Fibroblast of the conjunctiva (primary cell): ENCODE measurements at regions not wholly inside any gene's neighbourhood (a gene's known extent, or its start where the extent isn't known, plus 50 kb on each side); places are given as distances from the start of the nearest gene placed in this dataset.
"Not testable (repeated sequence)": the region's sequence is repeated elsewhere in the genome, so short reads cannot be mapped to it uniquely, and the experiment has no call there.

Experiments used
- DNase-seq: peaks from one replicate; pipeline ENCODE4 v3.0.0-alpha.2; 2010; ENCODE audit warnings: low read depth

DNA sequence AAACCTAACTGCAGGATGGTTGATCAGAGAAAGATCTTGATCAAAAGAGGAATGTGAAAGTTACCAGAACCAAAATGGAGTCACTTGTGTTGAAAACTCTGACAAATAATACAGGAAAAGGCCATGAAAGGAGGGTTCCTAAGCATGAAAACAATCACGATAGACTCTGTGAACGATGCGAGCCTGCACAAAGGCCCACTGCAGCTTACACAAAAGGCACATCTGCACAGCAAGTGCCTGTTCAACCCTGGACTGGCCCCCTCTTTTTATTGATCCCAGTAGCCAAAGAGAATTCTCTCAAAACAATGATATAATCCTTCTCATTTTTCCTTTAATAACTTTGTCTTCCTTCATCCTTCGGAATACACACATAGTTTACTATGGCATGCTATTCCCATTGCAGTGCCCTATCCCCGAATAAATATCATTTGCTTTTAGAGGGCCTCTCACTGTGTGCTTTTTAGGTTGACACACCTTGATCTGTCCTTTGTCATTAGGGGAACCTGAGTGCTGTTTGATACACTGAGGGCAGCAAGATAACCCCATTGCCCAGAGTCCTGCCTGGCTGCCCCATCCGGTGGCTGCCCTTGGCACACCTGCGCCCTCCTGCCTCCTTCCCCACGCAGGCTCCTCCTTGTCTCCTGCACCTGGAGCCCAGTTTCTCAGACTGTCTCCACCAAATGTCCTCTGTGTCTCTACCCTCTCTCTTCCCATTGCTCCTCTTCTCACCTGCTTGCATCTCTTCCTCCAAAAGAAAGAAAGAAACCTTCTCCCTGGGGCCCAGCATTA is 98.3 kb upstream of the FRMD1 start:
- DNase-seq = no peak

DNA sequence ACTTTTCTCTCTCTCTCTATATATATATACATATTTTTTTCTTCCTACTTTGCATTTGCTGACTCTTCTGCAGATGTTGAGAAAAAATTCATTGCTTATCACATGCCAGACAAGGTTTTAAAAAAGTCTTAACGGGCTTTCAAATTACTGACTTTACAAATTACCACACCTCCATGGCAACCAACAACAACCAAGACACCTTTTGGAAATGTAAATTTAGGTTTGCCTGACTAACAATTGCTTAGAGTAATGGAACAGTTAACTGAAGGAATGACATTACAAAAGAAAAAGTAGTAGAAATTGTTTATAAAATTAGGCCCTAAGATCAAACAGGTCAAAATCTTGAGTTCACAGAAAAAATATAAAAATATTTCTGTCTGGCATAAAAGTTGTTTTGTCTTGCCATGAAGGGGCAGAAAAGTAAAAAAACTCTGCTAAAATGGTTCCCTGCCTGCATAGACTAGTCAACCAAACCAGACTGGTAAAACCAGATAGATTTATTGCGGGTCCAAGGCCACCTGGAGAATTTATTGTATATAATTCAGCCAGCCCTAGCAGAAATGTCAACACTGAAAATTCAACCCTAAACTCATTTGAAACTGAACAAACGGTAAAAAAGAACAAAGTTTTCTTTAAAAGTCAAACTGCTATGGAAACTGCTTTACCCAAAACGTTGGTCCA is 92.8 kb upstream of the FRMD1 start:
- no peak for DNase-seq

DNA sequence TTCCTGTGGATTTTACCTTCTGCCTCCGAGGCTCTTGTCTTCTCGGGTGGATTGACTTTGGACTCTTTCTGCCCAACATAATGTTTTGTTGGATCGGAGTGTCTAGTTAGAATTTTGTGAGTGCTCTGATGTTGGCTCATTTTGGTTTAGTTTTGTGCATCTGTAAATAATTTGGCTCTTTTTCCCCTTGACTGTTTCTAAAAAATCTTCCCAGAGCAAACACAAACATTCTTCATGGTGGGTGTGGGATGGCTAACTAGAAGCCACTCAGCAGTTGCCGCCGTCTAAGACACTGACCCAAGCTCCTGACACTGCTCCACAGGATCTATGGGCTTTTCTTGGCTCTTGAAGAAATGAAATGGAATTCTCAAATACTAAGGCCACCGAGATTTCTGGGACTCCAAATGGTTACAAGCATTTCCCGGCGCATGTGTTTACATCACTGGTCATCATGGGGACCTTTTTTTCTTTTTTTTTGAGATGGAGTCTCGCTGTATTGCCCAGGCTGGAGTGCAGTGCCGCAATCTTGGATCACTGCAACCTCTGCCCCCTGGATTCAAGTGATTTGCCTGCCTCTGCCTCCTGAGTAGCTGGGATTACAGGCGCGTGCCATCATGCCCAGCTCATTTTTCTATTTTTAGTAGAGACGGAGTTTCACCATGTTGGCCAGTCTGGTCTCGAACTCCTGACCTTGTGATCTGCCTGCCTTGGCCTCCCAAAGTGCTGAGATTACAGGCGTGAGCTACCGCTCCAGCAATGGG is 92.0 kb upstream of the FRMD1 start:
- DNase-seq = no peak

DNA sequence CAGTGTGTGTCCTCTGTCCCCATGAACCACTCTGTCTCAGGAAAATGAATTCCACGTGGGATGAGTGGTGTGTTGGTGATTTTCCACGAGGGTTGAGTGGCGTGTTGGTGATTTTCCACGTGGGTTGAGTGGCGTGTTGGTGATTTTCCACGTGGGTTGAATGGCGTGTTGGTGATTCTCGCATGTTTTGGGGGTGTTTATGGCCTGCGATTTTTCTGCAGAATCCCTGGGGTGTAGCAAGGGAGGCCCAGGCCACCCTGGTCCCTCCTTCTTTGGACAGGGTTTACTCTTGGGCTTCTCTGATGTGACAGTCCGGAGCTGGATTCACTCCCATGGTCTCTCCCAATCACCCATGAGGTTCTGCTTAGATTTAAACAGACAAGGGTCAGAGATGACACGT is 90.6 kb upstream of the FRMD1 start:
- DNase-seq = no peak

DNA sequence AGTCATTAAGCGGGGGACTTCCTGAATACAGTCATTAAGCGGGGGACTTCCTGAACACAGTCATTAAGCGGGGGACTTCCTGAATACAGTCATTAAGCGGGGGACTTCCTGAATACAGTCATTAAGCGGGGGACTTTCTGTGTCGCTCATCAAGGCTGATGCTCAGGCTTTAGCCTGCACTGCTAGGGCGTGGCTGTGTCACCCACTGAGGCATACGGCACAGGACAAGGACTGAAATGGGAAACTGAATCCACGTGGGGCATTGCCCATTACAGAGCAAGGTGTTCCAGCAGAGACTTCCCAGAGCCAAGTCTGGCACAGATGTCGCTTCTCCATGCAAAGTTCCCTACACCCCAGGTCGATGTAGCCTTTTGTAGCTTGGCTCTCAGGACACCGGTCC is 89.9 kb upstream of the FRMD1 start:
- DNase-seq = not testable (repeated sequence)

DNA sequence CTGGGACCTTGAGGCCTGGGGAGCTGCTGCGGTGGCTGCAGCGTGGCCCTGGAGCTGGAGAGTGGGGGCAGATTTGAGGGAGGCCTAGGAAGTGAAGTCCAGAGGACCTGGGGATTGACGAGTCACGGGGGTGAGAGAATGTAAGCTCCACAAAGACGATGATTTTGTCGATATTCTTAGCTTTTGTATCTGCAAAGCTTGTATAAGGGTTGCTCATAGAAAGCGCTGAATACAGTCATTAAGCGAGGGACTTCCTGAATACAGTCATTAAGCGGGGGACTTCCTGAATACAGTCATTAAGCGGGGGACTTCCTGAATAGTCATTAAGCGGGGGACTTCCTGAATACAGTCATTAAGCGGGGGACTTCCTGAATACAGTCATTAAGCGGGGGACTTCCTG is 89.3 kb upstream of the FRMD1 start:
- not testable (repeated sequence) for DNase-seq

DNA sequence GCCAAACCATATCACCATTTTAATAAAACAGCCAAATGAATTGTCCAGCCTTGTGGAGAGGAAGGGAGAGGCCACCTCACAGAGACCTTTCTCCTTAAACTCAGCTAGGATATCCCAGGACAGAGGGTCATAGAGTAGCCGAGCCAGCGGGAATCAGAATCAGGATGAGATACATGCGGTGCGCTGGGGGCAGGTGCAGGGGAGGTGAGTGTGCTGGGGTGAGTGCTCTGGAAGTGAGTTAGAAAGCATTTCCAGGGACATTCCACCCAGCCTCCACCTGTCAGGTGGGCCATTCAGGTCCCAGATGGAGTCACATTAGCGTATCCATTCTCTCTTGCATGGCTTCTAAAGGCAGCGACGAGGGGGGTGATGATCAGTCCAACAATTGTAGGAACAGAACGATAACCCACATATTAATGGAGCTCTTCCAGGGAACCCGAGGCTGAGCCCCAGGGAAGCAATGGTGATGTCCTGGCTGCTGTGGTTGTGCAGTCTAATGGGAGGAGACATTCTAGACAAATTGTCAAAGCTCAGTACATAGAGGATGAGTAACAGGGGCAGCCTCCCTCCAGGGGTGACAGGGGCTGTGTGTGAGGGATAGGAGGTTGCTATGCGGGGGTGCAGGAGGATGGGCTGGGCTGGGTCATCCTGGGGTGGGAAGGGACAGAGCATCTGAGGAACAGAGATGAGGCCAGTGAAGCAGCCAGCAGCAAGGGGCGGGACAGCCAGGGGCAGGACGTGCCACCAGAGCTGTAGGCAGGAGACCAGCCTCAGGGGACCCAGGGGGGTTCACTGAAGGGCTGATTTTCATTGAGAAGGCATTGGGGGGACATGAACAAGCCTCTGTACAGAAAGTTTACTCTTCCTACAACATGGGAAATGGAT is 88.7 kb upstream of the FRMD1 start:
- no peak for DNase-seq

DNA sequence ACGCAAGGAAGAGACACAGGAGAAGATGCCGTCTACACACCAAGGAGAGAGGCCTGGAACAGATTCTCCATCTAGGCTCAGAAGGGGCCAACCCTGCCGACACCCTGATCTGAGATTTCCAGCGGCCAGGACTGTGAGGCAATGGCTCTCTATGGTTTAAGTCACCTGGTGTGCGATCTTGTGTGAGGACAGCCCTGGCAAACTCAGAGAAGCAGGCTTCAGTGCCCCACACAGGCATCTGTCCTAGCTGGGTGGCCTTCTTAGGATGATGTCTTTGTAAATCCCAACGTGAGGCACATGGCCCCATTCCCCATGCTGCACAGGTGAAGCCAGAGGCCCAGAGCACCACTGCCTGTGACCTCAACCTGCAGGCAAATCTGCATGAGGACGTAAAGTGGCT is 87.6 kb upstream of the FRMD1 start:
- DNase-seq = no peak

DNA sequence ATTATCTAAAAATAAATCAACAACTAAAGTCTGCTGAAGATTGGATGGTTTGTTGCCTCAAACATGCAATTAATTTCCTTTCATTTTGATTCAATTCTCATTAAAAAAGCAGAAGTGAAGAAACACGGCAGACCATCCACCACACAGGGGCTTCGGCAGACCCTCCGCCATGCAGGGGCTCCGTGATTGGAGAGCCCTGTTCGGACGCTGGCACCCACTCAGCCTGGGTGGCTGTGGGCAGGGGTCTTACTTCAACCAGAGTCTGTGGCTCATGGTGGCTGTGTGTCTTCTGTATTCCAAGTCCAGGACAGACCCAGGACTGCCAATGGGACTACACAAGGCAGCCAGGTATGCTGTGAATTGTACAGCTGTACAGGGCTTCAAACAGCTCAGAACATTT is 86.9 kb upstream of the FRMD1 start:
- DNase-seq = no peak

DNA sequence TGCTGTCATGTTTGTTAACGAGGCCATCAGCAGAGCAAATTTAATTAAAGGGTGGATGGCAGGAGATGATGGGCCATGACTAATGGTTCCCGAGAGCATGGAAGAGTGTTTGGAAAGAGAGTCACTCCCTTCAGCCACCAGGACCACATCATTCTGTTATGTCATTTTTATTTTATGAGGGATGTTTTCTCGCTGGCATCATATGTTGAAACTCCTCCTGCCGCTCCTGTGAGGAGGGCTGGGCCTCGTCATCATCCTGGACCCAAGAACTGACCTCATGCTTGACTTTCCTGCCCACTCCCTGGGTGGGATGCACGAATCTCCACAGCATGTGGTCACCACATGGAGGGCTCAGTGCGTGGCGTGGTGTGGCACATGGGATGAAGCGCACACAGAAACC is 86.4 kb upstream of the FRMD1 start:
- no peak for DNase-seq

DNA sequence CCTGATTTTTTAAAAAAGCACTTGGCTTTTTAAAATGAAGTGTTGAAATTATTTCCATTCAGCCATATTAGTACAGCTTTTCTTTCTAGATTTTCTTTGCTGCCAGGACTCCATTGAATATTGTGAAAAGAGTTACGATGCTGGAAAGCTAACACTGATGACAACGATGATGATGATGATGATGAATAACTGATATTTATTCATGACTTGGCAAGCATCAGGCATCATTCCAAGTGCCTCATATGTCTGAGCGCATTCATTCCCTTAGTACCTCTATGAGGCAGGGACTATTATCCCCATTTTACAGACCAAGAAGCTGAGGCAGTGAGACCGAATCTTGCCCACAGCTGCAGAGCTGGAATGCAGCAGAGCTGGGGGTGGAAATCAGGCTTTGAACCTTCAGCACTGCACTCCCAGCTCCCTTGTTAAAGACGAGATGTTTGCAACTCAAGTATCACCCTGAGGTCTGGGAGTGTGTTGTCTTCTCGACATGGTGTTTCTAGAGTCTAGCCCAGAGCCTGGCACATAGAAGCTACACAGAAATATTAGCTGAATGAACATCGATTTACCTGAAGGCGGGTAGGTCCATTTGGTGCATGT is 85.5 kb upstream of the FRMD1 start:
- DNase-seq = no peak

DNA sequence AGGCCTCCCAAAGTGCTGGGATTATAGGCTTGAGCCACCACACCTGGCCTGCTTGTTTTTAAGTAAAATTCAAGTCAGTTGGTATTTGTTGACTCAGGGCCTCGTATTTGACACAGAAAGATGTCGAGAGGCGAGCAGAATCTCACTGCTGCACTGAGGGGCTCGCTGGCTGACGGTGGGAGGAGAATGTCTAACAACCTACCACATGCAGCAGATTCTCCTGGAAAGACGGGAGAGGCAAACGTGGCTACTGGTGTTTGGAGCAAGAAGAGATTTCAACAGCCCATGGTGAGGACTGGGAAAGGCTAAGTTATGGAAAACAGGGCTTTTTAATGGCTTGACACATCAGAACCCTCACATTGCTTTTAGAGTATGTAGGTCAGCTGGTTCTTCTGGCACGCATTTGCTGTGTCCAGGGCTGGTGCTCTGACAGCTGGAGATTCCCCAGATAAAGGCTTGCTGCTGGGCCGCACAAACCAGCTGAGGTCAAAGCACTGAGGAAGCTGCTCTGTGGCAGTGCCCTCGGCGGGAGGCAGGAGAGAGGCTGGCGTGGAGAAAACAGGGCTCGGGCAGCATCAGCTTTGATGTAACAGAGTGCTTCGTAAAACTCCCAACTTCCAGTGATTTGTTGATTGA is 84.2 kb upstream of the FRMD1 start:
- DNase-seq = no peak

DNA sequence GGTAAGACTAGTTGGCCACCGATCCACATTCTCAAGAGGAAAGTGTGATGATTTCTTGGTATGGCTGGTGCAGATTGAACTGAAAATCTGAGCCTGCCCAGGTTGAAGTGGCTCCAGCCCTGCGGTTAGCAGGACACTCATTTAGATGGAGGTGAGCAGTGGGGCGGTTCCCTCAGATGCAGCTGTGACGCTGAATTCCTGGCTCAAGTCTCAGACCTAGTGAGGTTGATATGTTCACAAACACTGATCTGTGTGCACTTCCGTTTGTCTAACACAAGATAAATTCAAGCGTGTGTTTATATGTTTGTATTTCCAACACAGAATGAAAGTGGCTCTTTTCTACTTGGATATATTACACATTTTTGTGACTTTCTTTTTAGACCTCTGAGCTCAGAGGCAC is 83.4 kb upstream of the FRMD1 start:
- no peak for DNase-seq

DNA sequence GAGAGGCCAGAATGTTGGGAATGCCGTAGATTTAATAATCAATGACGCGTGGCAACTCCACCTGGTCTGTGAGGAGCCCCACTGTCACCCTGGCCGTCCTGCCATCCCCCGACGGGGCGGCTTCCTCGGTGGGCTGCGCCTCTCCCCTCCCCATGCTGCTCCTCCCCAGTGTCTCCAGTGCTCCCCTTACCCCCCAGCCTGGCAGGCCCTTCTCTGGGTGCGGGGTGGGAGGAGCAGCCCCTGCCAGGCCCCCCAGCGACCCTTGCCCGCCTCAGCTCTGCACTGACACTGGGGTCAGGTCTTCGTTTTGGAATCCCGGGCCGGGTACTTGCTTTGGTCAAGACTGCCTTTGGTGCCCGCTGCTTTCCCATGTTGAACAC is 82.3 kb upstream of the FRMD1 start:
- no peak for DNase-seq

DNA sequence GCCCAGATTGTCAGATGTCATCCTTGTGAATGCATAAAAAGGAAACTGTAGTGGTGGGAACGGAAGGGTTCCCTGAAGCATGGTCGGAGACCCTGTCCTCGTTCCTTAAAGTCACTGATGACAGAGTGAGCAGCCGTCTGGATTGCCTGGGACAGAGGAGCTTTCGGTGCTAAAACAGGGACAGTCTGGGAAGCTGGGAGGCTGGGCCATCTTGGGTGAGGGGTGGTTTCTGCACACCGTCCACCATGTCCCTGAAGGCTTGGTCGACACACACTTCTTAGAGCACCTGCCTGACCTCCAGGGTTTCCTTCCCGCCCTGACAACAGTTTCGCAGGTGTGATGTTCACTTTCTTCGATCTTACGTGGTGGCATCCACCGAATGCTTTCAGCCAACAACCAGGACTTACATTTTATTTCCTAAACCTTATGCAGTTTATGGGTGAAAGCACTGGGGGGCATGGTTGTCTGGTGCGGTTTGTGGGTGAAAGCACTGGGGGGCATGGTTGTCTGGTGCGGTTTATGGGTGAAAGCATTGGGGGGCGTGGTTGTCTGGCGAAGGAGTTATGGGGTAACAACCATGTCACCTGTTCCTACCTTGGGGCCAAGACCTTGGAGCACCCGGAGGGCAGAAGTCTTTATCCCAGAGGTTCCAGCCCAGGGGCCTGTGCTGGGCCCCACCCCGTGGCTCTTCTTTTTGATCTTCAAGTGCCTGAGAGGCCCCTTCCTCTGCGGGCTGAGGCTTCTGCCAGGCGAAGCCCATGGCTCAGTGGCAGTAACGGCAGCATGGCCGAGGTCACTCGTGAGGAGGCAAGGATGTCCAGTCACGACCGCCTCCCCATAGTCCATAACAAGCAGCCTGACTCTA is 81.7 kb upstream of the FRMD1 start:
- no peak for DNase-seq

DNA sequence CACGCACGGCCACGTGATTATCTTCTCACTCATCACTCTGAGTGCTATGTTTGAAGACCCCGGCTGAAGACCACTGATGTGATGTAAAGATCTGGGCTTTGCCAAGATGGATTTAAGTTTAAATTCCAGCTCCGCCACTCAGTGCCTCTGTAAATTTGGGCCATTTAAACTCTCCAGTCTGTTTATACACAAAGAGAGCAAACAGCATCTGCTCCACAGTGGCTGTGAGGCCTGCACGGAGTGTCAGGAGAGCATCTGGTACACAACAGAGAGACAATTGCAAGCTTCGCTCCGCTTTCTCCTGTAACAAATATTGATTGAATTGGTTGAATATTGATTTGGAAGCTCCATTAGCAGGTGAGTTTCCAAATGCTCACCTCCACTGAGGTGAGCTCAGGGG is 80.5 kb upstream of the FRMD1 start:
- no peak for DNase-seq

DNA sequence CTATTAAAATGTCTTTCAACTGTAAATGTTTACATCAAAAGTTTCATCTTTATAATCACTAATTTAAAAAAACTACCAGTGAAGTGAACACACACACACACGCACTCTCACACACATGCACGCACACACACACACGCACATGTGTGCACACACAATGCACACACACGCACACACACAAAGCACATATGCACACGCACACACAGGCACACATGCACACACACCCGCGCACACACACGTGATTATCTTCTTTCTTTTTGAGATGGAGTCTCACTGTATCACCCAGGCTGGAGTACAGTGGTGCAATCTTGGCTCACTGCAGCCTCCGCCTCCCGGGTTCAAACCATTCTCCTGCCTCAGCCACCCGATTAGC is 80.0 kb upstream of the FRMD1 start:
- no peak for DNase-seq

DNA sequence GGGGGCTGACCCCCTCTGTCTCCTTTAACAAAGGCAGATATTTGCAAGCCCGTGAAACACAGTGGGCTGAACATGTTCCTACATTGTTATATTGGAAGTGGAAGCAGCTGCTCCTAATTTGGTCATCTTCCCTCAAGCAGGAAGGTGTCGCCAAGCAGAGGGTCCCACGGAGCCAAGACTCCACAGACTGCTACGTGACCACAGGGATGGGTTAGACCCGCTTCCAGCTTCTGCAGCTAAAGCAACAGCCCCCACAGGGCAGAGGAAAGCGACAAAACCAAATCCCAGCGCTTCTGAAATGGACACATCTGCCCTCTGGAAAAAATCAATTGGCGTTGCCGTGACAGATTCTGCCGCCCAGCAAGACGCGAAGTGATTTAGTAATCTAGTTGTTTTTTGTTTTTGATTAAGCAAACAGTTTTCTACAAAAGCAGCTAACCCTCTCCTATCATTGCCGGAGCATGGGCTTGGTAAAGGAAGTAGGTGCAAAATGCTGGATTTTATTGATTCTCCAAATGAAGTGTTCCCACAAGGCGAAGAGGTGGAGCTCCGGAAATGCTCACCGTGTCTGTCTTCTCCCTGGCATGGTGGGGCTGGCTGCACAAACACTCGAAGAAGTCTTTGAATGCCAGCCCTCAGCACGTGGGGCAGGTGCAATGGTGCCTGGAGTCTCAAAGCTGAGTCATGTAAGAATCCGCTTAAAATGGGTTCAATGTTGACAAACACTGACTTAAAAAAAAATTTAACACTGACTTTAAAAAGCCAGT is 79.4 kb upstream of the FRMD1 start:
- DNase-seq = no peak
